ENCODE measurements at regions not wholly inside any gene's neighbourhood (a gene's known extent, or its start where the extent isn't known, plus 50 kb on each side); places are given as distances from the start of the nearest gene placed in this dataset.

- no peak for TF ChIP-seq POLR2AphosphoS5 (IDR thresholded peaks at IDR 0.05; ENCODE audit: low read depth, low read length)
- TF ChIP-seq, protein P1, sequence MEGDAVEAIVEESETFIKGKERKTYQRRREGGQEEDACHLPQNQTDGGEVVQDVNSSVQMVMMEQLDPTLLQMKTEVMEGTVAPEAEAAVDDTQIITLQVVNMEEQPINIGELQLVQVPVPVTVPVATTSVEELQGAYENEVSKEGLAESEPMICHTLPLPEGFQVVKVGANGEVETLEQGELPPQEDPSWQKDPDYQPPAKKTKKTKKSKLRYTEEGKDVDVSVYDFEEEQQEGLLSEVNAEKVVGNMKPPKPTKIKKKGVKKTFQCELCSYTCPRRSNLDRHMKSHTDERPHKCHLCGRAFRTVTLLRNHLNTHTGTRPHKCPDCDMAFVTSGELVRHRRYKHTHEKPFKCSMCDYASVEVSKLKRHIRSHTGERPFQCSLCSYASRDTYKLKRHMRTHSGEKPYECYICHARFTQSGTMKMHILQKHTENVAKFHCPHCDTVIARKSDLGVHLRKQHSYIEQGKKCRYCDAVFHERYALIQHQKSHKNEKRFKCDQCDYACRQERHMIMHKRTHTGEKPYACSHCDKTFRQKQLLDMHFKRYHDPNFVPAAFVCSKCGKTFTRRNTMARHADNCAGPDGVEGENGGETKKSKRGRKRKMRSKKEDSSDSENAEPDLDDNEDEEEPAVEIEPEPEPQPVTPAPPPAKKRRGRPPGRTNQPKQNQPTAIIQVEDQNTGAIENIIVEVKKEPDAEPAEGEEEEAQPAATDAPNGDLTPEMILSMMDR (IDR thresholded peaks at IDR 0.05) = no peak
These were observed 212.5 kb downstream of the SOCS6 start for GRCh38 chr18:70501358-70501757.
